OCI-LY1 (cell line): ENCODE measurements at regions not wholly inside any gene's neighbourhood (a gene's known extent, or its start where the extent isn't known, plus 50 kb on each side); places are given as distances from the start of the nearest gene placed in this dataset.
"Not testable (repeated sequence)": the region's sequence is repeated elsewhere in the genome, so short reads cannot be mapped to it uniquely, and the experiment has no call there.

Experiments
- H2AFZ ChIP-seq: fragments of 200-600 bp; sonication (generic), shearing (Covaris generic); 2 replicates; pipeline ENCODE4 v1.6.0; 2014; ENCODE audit warnings: antibody characterized with exemption, mild to moderate bottlenecking, low read length
- H3F3A ChIP-seq: fragments of 200-600 bp; sonication (generic), shearing (Covaris generic); 2 replicates; pipeline ENCODE4 v1.6.0; 2014; ENCODE audit warnings: mild to moderate bottlenecking, antibody characterized with exemption, low read length, moderate library complexity; ENCODE audit not compliant: insufficient read depth
- H3K27ac ChIP-seq: fragments of 200-600 bp; sonication (generic); 2 replicates; pipeline ENCODE4 v1.5.1; 2014; ENCODE audit warnings: low read length, mixed run types, mild to moderate bottlenecking, low read depth; ENCODE audit not compliant: poor library complexity, severe bottlenecking
- H3K27me3 ChIP-seq: fragments of 200-600 bp; sonication (generic); 2 replicates; pipeline ENCODE4 v1.6.0; 2014; ENCODE audit warnings: antibody characterized with exemption, mild to moderate bottlenecking, low read length, moderate library complexity; ENCODE audit not compliant: insufficient read depth
- H3K36me3 ChIP-seq: fragments of 200-600 bp; sonication (generic); 2 replicates; pipeline ENCODE4 v1.6.1; 2014; ENCODE audit warnings: mild to moderate bottlenecking, antibody characterized with exemption, low read length, moderate library complexity, mixed read lengths; ENCODE audit not compliant: insufficient read depth
- H3K4me1 ChIP-seq: fragments of 200-600 bp; sonication (generic); 2 replicates; pipeline ENCODE4 v1.5.1; 2014; ENCODE audit warnings: mild to moderate bottlenecking, low read length, moderate library complexity; ENCODE audit not compliant: insufficient read depth, severe bottlenecking
- H3K4me2 ChIP-seq: fragments of 200-600 bp; sonication (generic), shearing (Covaris generic); 2 replicates; pipeline ENCODE4 v1.6.1; 2014; ENCODE audit warnings: low read length
- H3K4me3 ChIP-seq: fragments of 200-600 bp; sonication (generic); 2 replicates; pipeline ENCODE4 v1.5.1; 2014; ENCODE audit warnings: low read length, low read depth, mild to moderate bottlenecking, mixed read lengths; ENCODE audit not compliant: poor library complexity, severe bottlenecking
- H3K79me2 ChIP-seq: fragments of 200-600 bp; shearing (Covaris generic); 2 replicates; pipeline ENCODE4 v1.6.1; 2016; ENCODE audit warnings: mixed run types, low read length, mixed read lengths; ENCODE audit not compliant: insufficient read depth
- H3K9ac ChIP-seq: fragments of 200-600 bp; sonication (generic), shearing (Covaris generic); 2 replicates; pipeline ENCODE4 v1.6.1; 2014; ENCODE audit warnings: mild to moderate bottlenecking, low read length, mixed read lengths
- H3K9me2 ChIP-seq: fragments of 200-600 bp; sonication (generic), shearing (Covaris generic); 2 replicates; pipeline ENCODE4 v1.6.1; 2014; ENCODE audit warnings: low read depth, mild to moderate bottlenecking, low read length, mixed read lengths
- H3K9me3 ChIP-seq: fragments of 200-600 bp; shearing (Covaris generic); 2 replicates; pipeline ENCODE4 v1.6.1; 2014; ENCODE audit warnings: low read length, mixed read lengths
- H4K20me1 ChIP-seq: fragments of 200-600 bp; sonication (generic), shearing (Covaris generic); 2 replicates; pipeline ENCODE4 v1.6.0; 2016; ENCODE audit warnings: mild to moderate bottlenecking, low read length; ENCODE audit not compliant: insufficient read depth
- EZH2 ChIP-seq: fragments of 200-600 bp; sonication (generic), shearing (Covaris generic); IDR thresholded peaks from 2 replicates; pipeline ENCODE4 v1.8.0; 2017; ENCODE audit warnings: borderline replicate concordance, mixed run types, mild to moderate bottlenecking, antibody characterized with exemption, low read length, moderate library complexity, mixed read lengths
- TF ChIP-seq, protein P1 (sequence below): fragments of 200-600 bp; sonication (generic), shearing (Covaris generic); IDR thresholded peaks from 2 replicates; pipeline ENCODE4 v1.5.1; 2017; ENCODE audit warnings: mild to moderate bottlenecking, antibody characterized with exemption, low read length, moderate library complexity, mixed read lengths

- no peaks in the 10 kb centered on the region for H3K27me3 ChIP-seq
These were observed 375.0 kb upstream of the SLC35B3 start for GRCh38 chr6:8810325-8810724.

GRCh38 chr6:8809662-8810061 is 374.3 kb upstream of the SLC35B3 start:
- H3K36me3 ChIP-seq = no peaks in the 10 kb centered on the region
- TF ChIP-seq, protein P1, sequence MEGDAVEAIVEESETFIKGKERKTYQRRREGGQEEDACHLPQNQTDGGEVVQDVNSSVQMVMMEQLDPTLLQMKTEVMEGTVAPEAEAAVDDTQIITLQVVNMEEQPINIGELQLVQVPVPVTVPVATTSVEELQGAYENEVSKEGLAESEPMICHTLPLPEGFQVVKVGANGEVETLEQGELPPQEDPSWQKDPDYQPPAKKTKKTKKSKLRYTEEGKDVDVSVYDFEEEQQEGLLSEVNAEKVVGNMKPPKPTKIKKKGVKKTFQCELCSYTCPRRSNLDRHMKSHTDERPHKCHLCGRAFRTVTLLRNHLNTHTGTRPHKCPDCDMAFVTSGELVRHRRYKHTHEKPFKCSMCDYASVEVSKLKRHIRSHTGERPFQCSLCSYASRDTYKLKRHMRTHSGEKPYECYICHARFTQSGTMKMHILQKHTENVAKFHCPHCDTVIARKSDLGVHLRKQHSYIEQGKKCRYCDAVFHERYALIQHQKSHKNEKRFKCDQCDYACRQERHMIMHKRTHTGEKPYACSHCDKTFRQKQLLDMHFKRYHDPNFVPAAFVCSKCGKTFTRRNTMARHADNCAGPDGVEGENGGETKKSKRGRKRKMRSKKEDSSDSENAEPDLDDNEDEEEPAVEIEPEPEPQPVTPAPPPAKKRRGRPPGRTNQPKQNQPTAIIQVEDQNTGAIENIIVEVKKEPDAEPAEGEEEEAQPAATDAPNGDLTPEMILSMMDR = no peak
- TF ChIP-seq EZH2 = no peak
- H4K20me1 ChIP-seq = no peaks in the 10 kb centered on the region
- H3K9me3 ChIP-seq = no peaks in the 10 kb centered on the region
- H3K4me3 ChIP-seq = no peak overlapping the region
- no peaks in the 10 kb centered on the region for H3K79me2 ChIP-seq
- no peaks in the 10 kb centered on the region for H3K27me3 ChIP-seq
- no peak overlapping the region for H2AFZ ChIP-seq
- no peaks in the 10 kb centered on the region for H3F3A ChIP-seq
- H3K9me2 ChIP-seq = no peaks in the 10 kb centered on the region
- H3K4me2 ChIP-seq = no peak overlapping the region
- no peak overlapping the region for H3K27ac ChIP-seq
- H3K4me1 ChIP-seq = no peaks in the 10 kb centered on the region
- no peak overlapping the region for H3K9ac ChIP-seq

More at GRCh38 chr6:8810325-8810724, 375.0 kb upstream of the SLC35B3 start:
- no peaks in the 10 kb centered on the region for H3K79me2 ChIP-seq
- no peak overlapping the region for H3K4me3 ChIP-seq
- no peaks in the 10 kb centered on the region for H3K9me2 ChIP-seq
- H4K20me1 ChIP-seq = no peaks in the 10 kb centered on the region
- TF ChIP-seq, protein P1 = no peak
- TF ChIP-seq EZH2 = no peak
- no peaks in the 10 kb centered on the region for H3F3A ChIP-seq
- no peaks in the 10 kb centered on the region for H3K36me3 ChIP-seq
- H3K4me2 ChIP-seq = no peak overlapping the region
- no peaks in the 10 kb centered on the region for H3K9me3 ChIP-seq
- H3K27ac ChIP-seq = no peak overlapping the region
- no peak overlapping the region for H2AFZ ChIP-seq
- no peak overlapping the region for H3K9ac ChIP-seq
- no peaks in the 10 kb centered on the region for H3K4me1 ChIP-seq

DNA sequence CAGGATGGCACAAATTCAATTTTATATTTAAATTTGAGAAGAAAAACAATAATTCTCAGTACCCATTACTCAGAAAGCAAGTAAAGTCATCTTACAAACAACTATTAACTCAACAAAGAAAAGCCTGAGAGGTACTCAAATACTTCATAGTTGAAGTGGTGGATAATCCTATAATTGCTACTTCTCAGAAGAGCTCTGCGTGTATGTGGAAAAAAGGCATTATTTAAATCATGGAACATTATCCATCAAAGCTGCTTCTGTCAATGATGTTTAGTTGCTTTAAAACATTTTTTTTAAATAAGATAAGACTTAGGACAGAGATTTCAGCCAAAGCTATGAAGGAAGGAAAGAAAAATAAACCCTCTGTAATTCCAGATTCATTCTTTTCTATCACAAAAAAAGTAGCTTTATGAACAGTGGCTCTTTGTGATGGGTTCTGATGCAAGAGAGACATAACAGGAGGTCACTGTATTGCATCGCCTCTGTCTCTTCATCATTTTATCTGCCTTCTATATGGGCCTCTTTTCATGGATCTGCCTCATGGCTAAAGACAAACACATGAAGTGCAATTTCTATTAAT is 367.9 kb upstream of the SLC35B3 start:
- H4K20me1 ChIP-seq = no peaks in the 10 kb centered on the region
- no peaks in the 10 kb centered on the region for H3K79me2 ChIP-seq
- H3K9me3 ChIP-seq = no peaks in the 10 kb centered on the region
- H3K27ac ChIP-seq = no peak overlapping the region
- no peaks in the 10 kb centered on the region for H3K27me3 ChIP-seq
- no peaks in the 10 kb centered on the region for H3F3A ChIP-seq
- H2AFZ ChIP-seq = no peak overlapping the region
- no peak for TF ChIP-seq EZH2
- TF ChIP-seq, protein P1 = no peak
- H3K4me1 ChIP-seq = no peaks in the 10 kb centered on the region
- no peak overlapping the region for H3K4me2 ChIP-seq
- no peak overlapping the region for H3K4me3 ChIP-seq
- H3K9ac ChIP-seq = no peak overlapping the region
- no peaks in the 10 kb centered on the region for H3K36me3 ChIP-seq
- no peaks in the 10 kb centered on the region for H3K9me2 ChIP-seq

DNA sequence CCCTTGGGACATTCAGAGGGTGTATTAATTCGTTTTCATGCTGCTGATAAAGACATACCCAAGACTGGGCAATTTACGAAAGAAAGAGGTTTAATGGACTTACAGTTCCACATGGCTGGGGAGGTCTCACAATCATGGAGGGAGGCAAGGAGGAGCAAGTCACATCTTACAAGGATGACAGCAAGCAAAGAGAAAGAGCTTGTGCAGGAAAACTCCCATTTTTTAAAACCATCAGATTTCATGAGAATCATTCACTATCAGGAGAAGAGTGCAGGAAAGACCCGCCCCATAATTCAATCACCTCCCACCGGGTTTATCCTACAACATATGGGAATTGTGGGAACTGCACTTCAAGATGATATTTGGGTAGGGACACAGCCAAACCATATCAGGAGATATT is 367.1 kb upstream of the SLC35B3 start:
- not testable (repeated sequence) for H3K9me2 ChIP-seq, H3K4me2 ChIP-seq, H3K27me3 ChIP-seq, H3F3A ChIP-seq, H3K4me1 ChIP-seq, H2AFZ ChIP-seq, H3K27ac ChIP-seq, H3K4me3 ChIP-seq, H3K36me3 ChIP-seq, H3K9me3 ChIP-seq, H3K79me2 ChIP-seq, H4K20me1 ChIP-seq, H3K9ac ChIP-seq
